Pancreas (tissue), 10 donors: ENCODE measurements at regions not wholly inside any gene's neighbourhood (a gene's known extent, or its start where the extent isn't known, plus 50 kb on each side); places are given as distances from the start of the nearest gene placed in this dataset.

ENCODE experiments used
- ATAC-seq, 4 donors: fragments of 200-7000 bp; cut with Tn5 transposase; one replicate each; pipeline versions ENCODE4 v1.8.0 to v1.9.1; 2020; ENCODE audit warnings: mild to moderate bottlenecking in 4 of 4, moderate library complexity in 4 of 4
- DNase-seq, 6 donors: peaks; one replicate each; pipeline ENCODE4 v3.0.0-alpha.2; 2020
- FAIRE-seq: peaks from 2 replicates; lab custom pipeline; 2012; peaks lifted over from hg19 to GRCh38; lab: Jason Lieb, UNC
- H3K27ac ChIP-seq, 4 donors: fragments of 200-600 bp; sonication (generic); 1 replicate in 3 of 4; 2 replicates in 1 of 4; pipeline versions ENCODE4 v1.5.0 to v1.8.0; 2020
- H3K27me3 ChIP-seq, 4 donors: fragments of 200-600 bp; one replicate each; pipeline ENCODE4 v1.8.0; 2021
- H3K36me3 ChIP-seq, 3 donors: fragments of 200-600 bp; sonication (generic) in 1 of 3; one replicate each; pipeline versions ENCODE4 v1.5.0 to v1.8.0; 2020 to 2021
- H3K4me1 ChIP-seq, 3 donors: fragments of 200-600 bp; one replicate each; pipeline ENCODE4 v1.8.0; 2021
- H3K4me3 ChIP-seq, 4 donors: fragments of 200-600 bp; sonication (generic) in 2 of 4; one replicate each; pipeline versions ENCODE4 v1.5.0 to v1.8.0; 2020 to 2021
- H3K9me3 ChIP-seq, 4 donors: fragments of 200-600 bp; one replicate each; pipeline ENCODE4 v1.8.0; 2021
- CTCF ChIP-seq, 4 donors: fragments of 200-600 bp; sonication (generic) in 3 of 4; IDR thresholded peaks; one replicate each; pipeline versions ENCODE4 v1.5.0 to v1.8.0; 2021; ENCODE audit warnings: antibody characterized with exemption in 4 of 4
- WGBS, 2 donors: extraction: QIAGEN DNeasy Blood & Tissue Kit; methylation state at CpG; one replicate each; pipeline ENCODE4 v1.1.7; 2013; 5-methylcytosine and 5-hydroxymethylcytosine counted together
- intact Hi-C, 3 donors: fragments of 100-400 bp; cut with DNase I; formaldehyde crosslinking; loops; one replicate each; pipeline versions ENCODE4 v1.11.1 to v1.14.2; 2022
- donor health status: healthy with polysubstance abuse.
- donor health status: DM: no; HTN: no; CAD: no; lungs with moderate emphysema.
- donor health status: DM: no; HTN: no; CAD: no.
- donor health status: control.
- donor health status: control.
- donor health status: Bipolar disorder and iron deficiency.
- donor health status: DM: yes; HTN: yes; CAD: no.
- donor health status: DM: no; HTN: no; CAD: no.
- donor health status: DM: no; HTN: no; CAD: no.
- donor health status: DM: yes; HTN: yes; CAD: no.

DNA sequence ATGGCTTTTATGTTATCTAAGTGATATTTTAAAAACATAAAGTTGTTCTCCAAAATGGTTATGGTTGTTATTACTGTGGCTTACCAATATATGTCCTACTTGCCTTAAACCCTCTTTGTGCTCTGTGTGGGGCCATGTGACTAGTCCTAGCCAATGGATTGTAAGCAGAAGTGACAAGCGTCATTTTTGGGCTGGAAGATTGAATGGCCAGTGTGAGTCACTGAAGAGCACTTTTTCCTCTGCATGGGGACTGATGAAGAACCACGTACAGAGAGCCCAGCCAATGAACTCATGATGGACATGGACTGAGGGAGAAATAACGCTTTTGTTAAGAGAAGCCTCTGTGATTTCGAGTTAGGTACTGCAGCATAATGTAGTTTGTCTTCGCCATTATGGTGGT, 332.7 kb downstream of the EDEM1 start:
- FAIRE-seq (no peak), DNase-seq (no peak), ATAC-seq (no peak)
- Histone ChIP-seq H3K27me3 (no peaks in the 10 kb centered on the region), H3K36me3 (no peaks in the 10 kb centered on the region), H3K4me1 (no peaks in the 10 kb centered on the region), H3K27ac (no peak overlapping the region), H3K9me3 (no peaks in the 10 kb centered on the region), H3K4me3 (no peak overlapping the region)
- intact Hi-C loops: no loop called here
- TF ChIP-seq CTCF (IDR thresholded peaks at IDR 0.05): no peak
- WGBS, 2 donors: 55 to 72% methylated on average over 5 of the region's 5 CpGs

- no peak for TF ChIP-seq CTCF (IDR thresholded peaks at IDR 0.05)
- Histone ChIP-seq H3K9me3 (no peaks in the 10 kb centered on the region), H3K27ac (no peak overlapping the region), H3K4me1 (no peaks in the 10 kb centered on the region), H3K27me3 (no peaks in the 10 kb centered on the region), H3K4me3 (no peak overlapping the region), H3K36me3 (no peaks in the 10 kb centered on the region)
- 86 to 93% methylated on average over 1 of the region's 1 CpG for WGBS, 2 donors
- intact Hi-C loops: no loop called here
- FAIRE-seq (no peak), DNase-seq (no peak), ATAC-seq (no peak)
Measured at GRCh38 chr3:5523125-5523524, 335.6 kb downstream of the EDEM1 start.

DNA sequence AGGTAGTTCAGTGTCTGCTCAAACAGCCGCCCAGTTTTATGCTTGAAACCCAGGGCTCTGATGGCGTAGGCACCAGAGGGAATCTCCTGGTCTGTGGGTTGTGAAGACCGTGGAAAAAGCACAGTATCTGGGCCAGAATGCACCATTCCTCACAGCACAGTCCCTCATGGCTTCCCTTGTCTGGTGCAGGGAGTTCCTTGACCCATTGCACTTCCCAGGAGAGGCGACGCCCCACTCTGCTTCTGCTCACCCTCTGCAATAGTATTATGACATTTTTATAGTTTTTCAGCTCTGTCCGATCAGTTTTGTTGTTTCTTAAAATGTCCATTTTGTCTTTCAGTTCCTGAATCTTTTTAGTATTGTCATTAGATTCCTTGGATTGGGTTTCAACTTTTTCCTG, 343.5 kb downstream of the EDEM1 start:
- no peak for TF ChIP-seq CTCF (IDR thresholded peaks at IDR 0.05)
- intact Hi-C loops: no loop called here
- Histone ChIP-seq H3K36me3 (no peaks in the 10 kb centered on the region), H3K4me3 (no peak overlapping the region), H3K4me1 (no peaks in the 10 kb centered on the region), H3K27ac (no peak overlapping the region), H3K27me3 (peaks cover 0 to 2% (median 0%) of the 10 kb centered on the region in 4 donors), H3K9me3 (no peaks in the 10 kb centered on the region)
- DNase-seq: no peak
- WGBS, 2 donors: 71 to 78% methylated on average over 6 of the region's 6 CpGs
- FAIRE-seq: no peak
- ATAC-seq: no peak

GRCh38 chr3:5531741-5532290, 344.3 kb downstream of the EDEM1 start:
- intact Hi-C loops: no loop called here
- H3K4me1 ChIP-seq: no peaks in the 10 kb centered on the region
- TF ChIP-seq CTCF (IDR thresholded peaks at IDR 0.05): no peak
- DNase-seq: no peak
- no peaks in the 10 kb centered on the region for H3K36me3 ChIP-seq
- no peak overlapping the region for H3K4me3 ChIP-seq
- no peak overlapping the region for H3K27ac ChIP-seq
- WGBS, 2 donors: 52 to 70% methylated on average over 3 of the region's 3 CpGs
- peaks cover 0 to 2% (median 0%) of the 10 kb centered on the region in 4 donors for H3K27me3 ChIP-seq
- no peaks in the 10 kb centered on the region for H3K9me3 ChIP-seq
- FAIRE-seq: no peak
- no peak for ATAC-seq

- H3K4me3 ChIP-seq: no peak overlapping the region
- no peaks in the 10 kb centered on the region for H3K36me3 ChIP-seq
- no peak for ATAC-seq
- no peaks in the 10 kb centered on the region for H3K9me3 ChIP-seq
- WGBS, 2 donors: 86 to 93% methylated on average over 13 of the region's 13 CpGs
- DNase-seq: no peak
- no peaks in the 10 kb centered on the region for H3K27me3 ChIP-seq
- intact Hi-C loops: no loop called here
- H3K27ac ChIP-seq: no peak overlapping the region
- no peak for FAIRE-seq
- no peak for TF ChIP-seq CTCF (IDR thresholded peaks at IDR 0.05)
- H3K4me1 ChIP-seq: no peaks in the 10 kb centered on the region
Measured at GRCh38 chr3:5540532-5540931, 353.0 kb downstream of the EDEM1 start.
